ENCODE measurements at regions not wholly inside any gene's neighbourhood (a gene's known extent, or its start where the extent isn't known, plus 50 kb on each side); places are given as distances from the start of the nearest gene placed in this dataset.

DNA sequence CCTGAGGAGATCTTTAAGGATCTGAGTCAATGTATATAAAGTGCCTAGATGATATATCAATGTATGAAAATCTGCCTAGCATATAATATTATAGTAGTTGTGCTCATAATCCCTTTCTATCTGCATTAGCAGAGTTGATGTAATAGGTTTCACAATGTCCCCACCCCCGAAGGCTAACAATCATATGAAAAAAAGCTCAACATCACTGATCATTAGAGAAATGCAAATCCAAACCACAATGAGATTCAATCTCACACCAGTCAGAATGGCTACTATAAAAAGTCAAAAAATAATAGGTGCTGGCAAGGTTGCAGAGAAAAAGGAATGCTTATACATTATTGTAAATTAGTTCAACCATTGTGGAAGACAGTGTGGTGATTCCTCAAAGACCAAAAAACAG is 147.8 kb upstream of the DPT start:
- Mint-ChIP-seq H3K4me1 (ENCODE audit: low read depth) (no peaks in the 10 kb centered on the region), H3K27me3 (no peaks in the 10 kb centered on the region), H3K9me3 (no peaks in the 10 kb centered on the region), H3K4me3 (no peak overlapping the region), H3K27ac (no peak overlapping the region), H3K36me3 (ENCODE audit: low read depth) (no peaks in the 10 kb centered on the region)
- DNase-seq (no peak), ATAC-seq (ENCODE audit: poor library complexity) (no peak)
- no peaks in the 10 kb centered on the region for H3K27me3 ChIP-seq (ENCODE audit: control insufficient read depth in 1 of 2, insufficient read depth in 2 of 2, low read length in 2 of 2)
- no peaks in the 10 kb centered on the region for H3K9me3 ChIP-seq (ENCODE audit: control insufficient read depth in 1 of 2, insufficient read depth in 1 of 2, low read length in 2 of 2)
- ChIA-PET CTCF (no interaction called here), POLR2A (no interaction called here)
- H3K27ac ChIP-seq (ENCODE audit: low read depth in 1 of 2, low read length in 2 of 2): no peak overlapping the region
- TF ChIP-seq, protein P1, sequence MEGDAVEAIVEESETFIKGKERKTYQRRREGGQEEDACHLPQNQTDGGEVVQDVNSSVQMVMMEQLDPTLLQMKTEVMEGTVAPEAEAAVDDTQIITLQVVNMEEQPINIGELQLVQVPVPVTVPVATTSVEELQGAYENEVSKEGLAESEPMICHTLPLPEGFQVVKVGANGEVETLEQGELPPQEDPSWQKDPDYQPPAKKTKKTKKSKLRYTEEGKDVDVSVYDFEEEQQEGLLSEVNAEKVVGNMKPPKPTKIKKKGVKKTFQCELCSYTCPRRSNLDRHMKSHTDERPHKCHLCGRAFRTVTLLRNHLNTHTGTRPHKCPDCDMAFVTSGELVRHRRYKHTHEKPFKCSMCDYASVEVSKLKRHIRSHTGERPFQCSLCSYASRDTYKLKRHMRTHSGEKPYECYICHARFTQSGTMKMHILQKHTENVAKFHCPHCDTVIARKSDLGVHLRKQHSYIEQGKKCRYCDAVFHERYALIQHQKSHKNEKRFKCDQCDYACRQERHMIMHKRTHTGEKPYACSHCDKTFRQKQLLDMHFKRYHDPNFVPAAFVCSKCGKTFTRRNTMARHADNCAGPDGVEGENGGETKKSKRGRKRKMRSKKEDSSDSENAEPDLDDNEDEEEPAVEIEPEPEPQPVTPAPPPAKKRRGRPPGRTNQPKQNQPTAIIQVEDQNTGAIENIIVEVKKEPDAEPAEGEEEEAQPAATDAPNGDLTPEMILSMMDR (IDR thresholded peaks at IDR 0.05): no peak
- H3K4me3 ChIP-seq (ENCODE audit: low read length): no peak overlapping the region
- no peaks in the 10 kb centered on the region for H3K4me1 ChIP-seq (ENCODE audit: insufficient read depth, low read length)
- intact Hi-C loops (cut with DNase I, micrococcal nuclease): no loop called here
- H3K36me3 ChIP-seq (ENCODE audit: insufficient read depth, low read length): no peaks in the 10 kb centered on the region

DNA sequence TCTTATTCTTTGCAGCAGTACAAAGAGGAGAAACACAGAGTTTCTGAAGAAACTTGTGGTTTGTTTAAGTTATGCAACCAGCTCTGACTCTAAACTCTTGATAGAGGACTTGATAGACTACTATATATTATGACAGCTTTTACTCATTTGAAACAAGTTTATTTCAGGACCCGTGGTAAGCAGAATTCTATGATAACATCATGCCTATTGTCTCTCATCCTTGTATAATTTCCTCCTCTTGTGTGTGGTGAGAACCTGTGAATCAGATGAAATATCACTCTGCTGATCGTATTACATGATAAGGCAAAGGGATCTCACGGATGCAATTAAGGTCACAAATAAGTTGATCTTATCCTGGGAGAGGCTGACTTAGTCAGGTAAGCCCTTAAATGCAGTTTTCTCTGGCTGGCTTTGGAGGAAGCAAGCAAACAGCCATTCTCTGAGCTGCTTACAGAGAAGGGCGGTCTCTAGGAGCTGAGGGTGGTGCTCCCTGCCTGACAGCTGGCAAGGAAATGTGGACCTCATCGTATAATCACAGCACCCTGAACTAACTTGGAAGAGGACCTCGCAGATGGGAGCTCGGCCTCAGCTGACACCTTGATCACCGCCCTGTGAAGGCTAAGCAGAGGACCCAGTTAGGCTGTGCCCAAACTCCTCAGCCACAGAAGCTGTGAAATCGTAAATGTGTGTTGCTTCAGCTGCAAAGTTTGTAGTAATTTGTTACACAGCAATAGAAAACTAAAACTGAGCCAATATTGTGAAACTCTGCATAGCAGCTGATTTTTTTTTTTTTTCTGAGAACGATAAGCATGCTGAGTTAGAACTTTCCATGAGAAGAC is 151.1 kb upstream of the DPT start:
- no peaks in the 10 kb centered on the region for H3K9me3 ChIP-seq (ENCODE audit: control insufficient read depth in 1 of 2, insufficient read depth in 1 of 2, low read length in 2 of 2)
- H3K27ac ChIP-seq (ENCODE audit: low read depth in 1 of 2, low read length in 2 of 2): no peak overlapping the region
- intact Hi-C loops (cut with DNase I, micrococcal nuclease): no loop called here
- ChIA-PET POLR2A (no interaction called here), CTCF (interaction anchor here (1.1 kb wide), 1 partner anchor 18 kb away, joined by 4 read pairs; no protein-coding TSS in a partner anchor)
- TF ChIP-seq, protein P1 (IDR thresholded peaks at IDR 0.05): no peak
- no peaks in the 10 kb centered on the region for H3K27me3 Mint-ChIP-seq
- no peak overlapping the region for H3K4me3 Mint-ChIP-seq
- ATAC-seq (ENCODE audit: poor library complexity): no peak
- H3K4me1 ChIP-seq (ENCODE audit: insufficient read depth, low read length): no peaks in the 10 kb centered on the region
- no peak for DNase-seq
- H3K36me3 Mint-ChIP-seq (ENCODE audit: low read depth): no peaks in the 10 kb centered on the region
- no peak overlapping the region for H3K27ac Mint-ChIP-seq
- no peaks in the 10 kb centered on the region for H3K36me3 ChIP-seq (ENCODE audit: insufficient read depth, low read length)
- H3K9me3 Mint-ChIP-seq: no peaks in the 10 kb centered on the region
- no peak overlapping the region for H3K4me3 ChIP-seq (ENCODE audit: low read length)
- H3K27me3 ChIP-seq (ENCODE audit: control insufficient read depth in 1 of 2, insufficient read depth in 2 of 2, low read length in 2 of 2): no peaks in the 10 kb centered on the region
- no peaks in the 10 kb centered on the region for H3K4me1 Mint-ChIP-seq (ENCODE audit: low read depth)

DNA sequence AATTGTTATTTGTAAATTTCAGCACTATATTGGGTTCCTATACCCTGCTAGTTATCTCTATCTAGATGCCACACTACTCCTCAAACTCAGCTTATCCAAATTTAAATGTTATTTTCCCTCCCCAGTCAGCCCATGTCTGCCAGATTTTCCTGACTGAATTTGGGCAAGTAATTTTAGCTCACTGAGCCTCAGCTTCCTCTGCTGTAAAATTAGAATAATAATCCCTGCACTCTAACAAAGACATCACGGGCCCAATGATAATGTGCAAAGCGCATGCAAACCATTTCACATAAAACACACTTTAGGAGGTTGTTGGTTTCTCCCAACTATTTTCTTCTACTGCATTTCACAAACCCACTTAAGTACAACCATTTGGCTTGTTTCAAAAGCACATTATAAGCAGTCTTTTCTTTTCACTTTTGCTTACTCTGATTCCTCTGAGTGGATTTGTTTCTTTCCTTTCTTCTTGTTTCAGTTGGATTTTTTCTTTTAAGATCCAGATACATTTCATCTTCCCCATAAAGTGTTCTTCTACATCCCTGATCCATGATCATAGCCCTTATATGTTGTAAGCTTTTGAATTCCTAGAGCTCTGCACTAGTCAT is 152.8 kb upstream of the DPT start:
- ChIA-PET CTCF (interaction anchor here (1.1 kb wide), 1 partner anchor 20 kb away, joined by 4 read pairs; no protein-coding TSS in a partner anchor), POLR2A (no interaction called here)
- Histone ChIP-seq H3K27ac (ENCODE audit: low read depth in 1 of 2, low read length in 2 of 2) (no peak overlapping the region), H3K9me3 (ENCODE audit: control insufficient read depth in 1 of 2, insufficient read depth in 1 of 2, low read length in 2 of 2) (no peaks in the 10 kb centered on the region), H3K36me3 (ENCODE audit: insufficient read depth, low read length) (no peaks in the 10 kb centered on the region), H3K27me3 (ENCODE audit: control insufficient read depth in 1 of 2, insufficient read depth in 2 of 2, low read length in 2 of 2) (peaks cover 0 to 2% of the 10 kb centered on the region in 2 experiments), H3K4me3 (ENCODE audit: low read length) (no peak overlapping the region), H3K4me1 (ENCODE audit: insufficient read depth, low read length) (no peaks in the 10 kb centered on the region)
- no peak overlapping the region for H3K4me3 Mint-ChIP-seq
- TF ChIP-seq, protein P1 (IDR thresholded peaks at IDR 0.05): no peak
- H3K27ac Mint-ChIP-seq: no peak overlapping the region
- ATAC-seq (ENCODE audit: poor library complexity) (no peak), DNase-seq (no peak)
- intact Hi-C loops (cut with DNase I, micrococcal nuclease): no loop called here
- H3K4me1 Mint-ChIP-seq (ENCODE audit: low read depth): no peaks in the 10 kb centered on the region
- no peaks in the 10 kb centered on the region for H3K9me3 Mint-ChIP-seq
- no peaks in the 10 kb centered on the region for H3K27me3 Mint-ChIP-seq
- no peaks in the 10 kb centered on the region for H3K36me3 Mint-ChIP-seq (ENCODE audit: low read depth)
